ENCODE measurements at regions not wholly inside any gene's neighbourhood (a gene's known extent, or its start where the extent isn't known, plus 50 kb on each side); places are given as distances from the start of the nearest gene placed in this dataset.
A peak's percentile ranks its signal among the peaks of the same experiment; 100 is the strongest.

GRCh38 chr2:128735296-128735960 lies 416.8 kb upstream of the HS6ST1 start:
- no peak overlapping the region for H3K27ac Mint-ChIP-seq (ENCODE audit: unreplicated experiment)

GRCh38 chr2:128736046-128736688 lies 417.5 kb upstream of the HS6ST1 start:
- TF ChIP-seq CTCF (IDR thresholded peaks at IDR 0.05; ENCODE audit: insufficient read depth in 1 of 2, low read depth in 1 of 2, low read length in 1 of 2, severe bottlenecking in 1 of 2, unreplicated experiment in 1 of 2): no peak
- no TSS peak for BruUV-seq (replicated peaks)
- ChIA-PET CTCF (interaction anchor here (1.0 kb wide), 1 partner anchor 9 kb away, joined by 3 read pairs; no protein-coding TSS in a partner anchor), POLR2A (no interaction called here)
- H3K4me3 Mint-ChIP-seq (ENCODE audit: unreplicated experiment): no peak overlapping the region
- Histone ChIP-seq H3K4me1 (no peaks in the 10 kb centered on the region), H3K27me3 (replicated peaks; ENCODE audit: control insufficient read depth, insufficient read depth, low read length) (no peaks in the 10 kb centered on the region), H3K9me3 (no peaks in the 10 kb centered on the region), H3K36me3 (ENCODE audit: control insufficient read depth, insufficient read depth, low read length) (no peaks in the 10 kb centered on the region), H3K4me3 (ENCODE audit: low read depth, low read length) (no peak overlapping the region)
- no peak overlapping the region for H3K27ac Mint-ChIP-seq (ENCODE audit: unreplicated experiment)
- no peaks in the 10 kb centered on the region for H3K4me1 Mint-ChIP-seq (ENCODE audit: low read depth, unreplicated experiment)
- no peak for DNase-seq
- H3K27me3 Mint-ChIP-seq (ENCODE audit: insufficient read depth, unreplicated experiment): peaks cover 3% of the 10 kb centered on the region
- no peaks in the 10 kb centered on the region for H3K36me3 Mint-ChIP-seq (ENCODE audit: insufficient read depth, unreplicated experiment)
- intact Hi-C loops (cut with micrococcal nuclease; ENCODE audit: unreplicated experiment): loop anchor here (5.0 kb wide), 1 partner anchor 1186 kb away; no protein-coding TSS in a partner anchor
- no peaks in the 10 kb centered on the region for H3K9me3 Mint-ChIP-seq (ENCODE audit: unreplicated experiment)

More at GRCh38 chr2:128735296-128735960, 416.8 kb upstream of the HS6ST1 start:
- Histone ChIP-seq H3K4me3 (ENCODE audit: low read depth, low read length) (no peak overlapping the region), H3K27me3 (replicated peaks; ENCODE audit: control insufficient read depth, insufficient read depth, low read length) (no peaks in the 10 kb centered on the region), H3K9me3 (no peaks in the 10 kb centered on the region), H3K4me1 (no peaks in the 10 kb centered on the region), H3K36me3 (ENCODE audit: control insufficient read depth, insufficient read depth, low read length) (no peaks in the 10 kb centered on the region)
- no peak for TF ChIP-seq CTCF (IDR thresholded peaks at IDR 0.05; ENCODE audit: insufficient read depth in 1 of 2, low read depth in 1 of 2, low read length in 1 of 2, severe bottlenecking in 1 of 2, unreplicated experiment in 1 of 2)
- intact Hi-C loops (cut with micrococcal nuclease; ENCODE audit: unreplicated experiment): loop anchor here (5.0 kb wide), 1 partner anchor 1187 kb away; no protein-coding TSS in a partner anchor
- Mint-ChIP-seq H3K4me3 (ENCODE audit: unreplicated experiment) (no peak overlapping the region), H3K27me3 (ENCODE audit: insufficient read depth, unreplicated experiment) (no peaks in the 10 kb centered on the region), H3K4me1 (ENCODE audit: low read depth, unreplicated experiment) (no peaks in the 10 kb centered on the region), H3K9me3 (ENCODE audit: unreplicated experiment) (no peaks in the 10 kb centered on the region), H3K36me3 (ENCODE audit: insufficient read depth, unreplicated experiment) (no peaks in the 10 kb centered on the region)
- no TSS peak for BruUV-seq (replicated peaks)
- CTCF ChIA-PET: no interaction called here
- DNase-seq: no peak
- POLR2A ChIA-PET: no interaction called here

- H3K36me3 ChIP-seq (ENCODE audit: control insufficient read depth, insufficient read depth, low read length): no peaks in the 10 kb centered on the region
- ChIA-PET CTCF (interaction anchor here (1.0 kb wide), 1 partner anchor 10 kb away, joined by 3 read pairs; no protein-coding TSS in a partner anchor), POLR2A (no interaction called here)
- H3K4me3 Mint-ChIP-seq (ENCODE audit: unreplicated experiment): no peak overlapping the region
- peak; percentile 92 to 95 for TF ChIP-seq CTCF (IDR thresholded peaks at IDR 0.05; ENCODE audit: insufficient read depth in 1 of 2, low read depth in 1 of 2, low read length in 1 of 2, severe bottlenecking in 1 of 2, unreplicated experiment in 1 of 2)
- no peaks in the 10 kb centered on the region for H3K36me3 Mint-ChIP-seq (ENCODE audit: insufficient read depth, unreplicated experiment)
- peak; percentile 60 to 72 for DNase-seq
- BruUV-seq (replicated peaks): no TSS peak
- H3K4me1 Mint-ChIP-seq (ENCODE audit: low read depth, unreplicated experiment): no peaks in the 10 kb centered on the region
- no peaks in the 10 kb centered on the region for H3K4me1 ChIP-seq
- no peaks in the 10 kb centered on the region for H3K9me3 Mint-ChIP-seq (ENCODE audit: unreplicated experiment)
- intact Hi-C loops (cut with micrococcal nuclease; ENCODE audit: unreplicated experiment): loop anchor here (5.0 kb wide), 1 partner anchor 1185 kb away; no protein-coding TSS in a partner anchor
- no peak overlapping the region for H3K27ac Mint-ChIP-seq (ENCODE audit: unreplicated experiment)
- H3K27me3 Mint-ChIP-seq (ENCODE audit: insufficient read depth, unreplicated experiment): peaks cover 3% of the 10 kb centered on the region
- H3K4me3 ChIP-seq (ENCODE audit: low read depth, low read length): no peak overlapping the region
- H3K9me3 ChIP-seq: no peaks in the 10 kb centered on the region
- no peaks in the 10 kb centered on the region for H3K27me3 ChIP-seq (replicated peaks; ENCODE audit: control insufficient read depth, insufficient read depth, low read length)
Measured at GRCh38 chr2:128736689-128737545, 418.2 kb upstream of the HS6ST1 start.

Measured in Caco-2 (cell line).